SK-N-SH treated with all-trans-retinoic acid at 6 μM for 48 hours (cell line): ENCODE measurements at regions not wholly inside any gene's neighbourhood (a gene's known extent, or its start where the extent isn't known, plus 50 kb on each side); places are given as distances from the start of the nearest gene placed in this dataset.

ENCODE experiments used
- ARNTL ChIP-seq: fragments of 450-650 bp; formaldehyde crosslinking; IDR thresholded peaks from 2 replicates; pipeline ENCODE4 v1.5.0; 2020; ENCODE audit warnings: low read depth, mild to moderate bottlenecking, moderate library complexity, borderline replicate concordance
- BACH2 ChIP-seq: fragments of 250-450 bp; sonication (Bioruptor Pico); IDR thresholded peaks from 2 replicates; pipeline ENCODE4 v1.9.0; 2021; ENCODE audit warnings: mild to moderate bottlenecking, borderline replicate concordance
- CSRNP3 ChIP-seq: fragments of 250-450 bp; sonication (Bioruptor Pico); IDR thresholded peaks from 2 replicates; pipeline ENCODE4 v1.5.1; 2021; ENCODE audit warnings: mild to moderate bottlenecking, moderate library complexity
- GLIS3 ChIP-seq: fragments of 250-450 bp; sonication (Bioruptor Pico); IDR thresholded peaks from 2 replicates; pipeline ENCODE4 v1.5.0; 2020; ENCODE audit warnings: mild to moderate bottlenecking, moderate library complexity
- ISL1 ChIP-seq: fragments of 250-450 bp; sonication (Bioruptor Pico); IDR thresholded peaks from 2 replicates; pipeline ENCODE4 v2.1.2; 2022; ENCODE audit warnings: mild to moderate bottlenecking, moderate library complexity
- PATZ1 ChIP-seq: fragments of 250-450 bp; sonication (Bioruptor Pico); IDR thresholded peaks from 2 replicates; pipeline ENCODE4 v1.8.0; 2020; ENCODE audit warnings: mild to moderate bottlenecking, moderate library complexity, borderline replicate concordance
- RARB ChIP-seq: fragments of 250-450 bp; sonication (Bioruptor Pico); IDR thresholded peaks from 2 replicates; pipeline ENCODE4 v1.8.0; 2021; ENCODE audit warnings: mild to moderate bottlenecking, moderate library complexity
- TCF4 ChIP-seq: fragments of 250-450 bp; sonication (Bioruptor Pico); IDR thresholded peaks from 2 replicates; pipeline ENCODE4 v1.8.0; 2021; ENCODE audit warnings: mild to moderate bottlenecking, moderate library complexity, borderline replicate concordance
- TOX ChIP-seq: fragments of 250-450 bp; sonication (Bioruptor Pico); IDR thresholded peaks from 2 replicates; pipeline ENCODE4 v1.8.0; 2021; ENCODE audit warnings: mild to moderate bottlenecking, moderate library complexity, borderline replicate concordance
- TSHZ2 ChIP-seq: fragments of 250-450 bp; sonication (Bioruptor Pico); IDR thresholded peaks from 2 replicates; pipeline ENCODE4 v1.5.0; 2020; ENCODE audit warnings: mild to moderate bottlenecking, moderate library complexity
- ZC3H10 ChIP-seq: fragments of 250-450 bp; sonication (Bioruptor Pico); IDR thresholded peaks from 2 replicates; pipeline ENCODE4 v1.5.1; 2021; ENCODE audit warnings: mild to moderate bottlenecking, moderate library complexity
- ZFP30 ChIP-seq: fragments of 450-650 bp; formaldehyde crosslinking; IDR thresholded peaks from 2 replicates; pipeline ENCODE4 v1.5.0; 2022; ENCODE audit warnings: mild to moderate bottlenecking, moderate library complexity
- ZNF70 ChIP-seq: fragments of 450-650 bp; formaldehyde crosslinking; IDR thresholded peaks from 2 replicates; pipeline ENCODE4 v1.5.0; 2020; ENCODE audit warnings: mild to moderate bottlenecking, moderate library complexity

GRCh38 chr3:72338082-72338941 lies 509.9 kb downstream of the SHQ1 start:
- TF ChIP-seq ISL1 (CRISPR knock-in tag) (no peak), TSHZ2 (no peak), TCF4 (CRISPR knock-in tag) (no peak), GLIS3 (CRISPR knock-in tag) (no peak), RARB (CRISPR knock-in tag) (no peak), PATZ1 (CRISPR knock-in tag) (no peak), ZC3H10 (CRISPR knock-in tag) (no peak), ZNF70 (CRISPR knock-in tag) (no peak), ARNTL (CRISPR knock-in tag) (no peak), CSRNP3 (CRISPR knock-in tag) (no peak), TOX (no peak), BACH2 (CRISPR knock-in tag) (no peak), ZFP30 (CRISPR knock-in tag) (no peak)
